H9 (cell line): ENCODE measurements at regions not wholly inside any gene's neighbourhood (a gene's known extent, or its start where the extent isn't known, plus 50 kb on each side); places are given as distances from the start of the nearest gene placed in this dataset.

Experiments used
- DNase-seq: peaks from one replicate; pipeline ENCODE4 v3.0.0-alpha.2; 2017
- H2AFZ ChIP-seq: one replicate; pipeline ENCODE4 v1.6.1; 2013; ENCODE audit warnings: mild to moderate bottlenecking, low read length, control low read depth, moderate library complexity
- H2AK5ac ChIP-seq: 2 replicates; pipeline ENCODE4 v1.6.1; 2013; ENCODE audit warnings: low read length, control low read depth, mixed read lengths; ENCODE audit not compliant: insufficient read length
- H2BK120ac ChIP-seq: one replicate; pipeline ENCODE4 v1.6.1; 2013; ENCODE audit warnings: low read depth, mild to moderate bottlenecking, low read length, control low read depth, inconsistent platforms; ENCODE audit not compliant: poor library complexity, severe bottlenecking
- H2BK12ac ChIP-seq: 2 replicates; pipeline ENCODE4 v1.6.1; 2013; ENCODE audit warnings: low read length, control low read depth, mixed read lengths, low read depth; ENCODE audit not compliant: insufficient read length
- H2BK15ac ChIP-seq: 2 replicates; pipeline ENCODE4 v1.6.1; 2013; ENCODE audit warnings: low read depth, low read length, control low read depth
- H2BK20ac ChIP-seq: one replicate; pipeline ENCODE4 v1.6.1; 2013; ENCODE audit warnings: low read depth, mild to moderate bottlenecking, low read length, control low read depth, inconsistent platforms; ENCODE audit not compliant: poor library complexity, severe bottlenecking
- H2BK5ac ChIP-seq: 2 replicates; pipeline ENCODE4 v1.6.1; 2013; ENCODE audit warnings: low read length, control low read depth, mixed read lengths; ENCODE audit not compliant: insufficient read length
- H3K14ac ChIP-seq: 2 replicates; pipeline ENCODE4 v1.6.1; 2013; ENCODE audit warnings: low read length, control low read depth; ENCODE audit not compliant: insufficient read depth
- H3K18ac ChIP-seq: 2 replicates; pipeline ENCODE4 v1.6.1; 2013; ENCODE audit warnings: low read depth, mild to moderate bottlenecking, mixed read lengths, low read length, control low read depth; ENCODE audit not compliant: insufficient read length
- H3K23ac ChIP-seq: 2 replicates; pipeline ENCODE4 v1.6.1; 2013; ENCODE audit warnings: low read length, control low read depth, mixed read lengths, low read depth; ENCODE audit not compliant: insufficient read length
- H3K23me2 ChIP-seq: 2 replicates; pipeline ENCODE4 v1.6.1; 2013; ENCODE audit warnings: low read depth, mild to moderate bottlenecking, mixed read lengths, low read length, control low read depth; ENCODE audit not compliant: insufficient read length, poor library complexity, severe bottlenecking
- H3K27ac ChIP-seq: 2 replicates; pipeline ENCODE4 v1.5.1; 2013; ENCODE audit warnings: low read length, control low read depth, mixed read lengths, low read depth; ENCODE audit not compliant: insufficient read length
- H3K27me3 ChIP-seq: 2 replicates; pipeline ENCODE4 v1.6.1; 2013; ENCODE audit warnings: low read length, control low read depth, inconsistent platforms; ENCODE audit not compliant: insufficient read depth
- H3K4ac ChIP-seq: 2 replicates; pipeline ENCODE4 v1.6.1; 2013; ENCODE audit warnings: low read depth, mild to moderate bottlenecking, control low read depth, inconsistent platforms, low read length, moderate library complexity
- H3K4me1 ChIP-seq: 2 replicates; pipeline ENCODE4 v1.6.1; 2013; ENCODE audit warnings: low read length, control low read depth, inconsistent platforms; ENCODE audit not compliant: insufficient read depth
- H3K4me2 ChIP-seq: 2 replicates; pipeline ENCODE4 v1.6.1; 2013; ENCODE audit warnings: low read length, control low read depth, mixed read lengths; ENCODE audit not compliant: insufficient read length, insufficient read depth
- H3K56ac ChIP-seq: 2 replicates; pipeline ENCODE4 v1.6.1; 2013; ENCODE audit warnings: low read depth, mild to moderate bottlenecking, mixed read lengths, low read length, control low read depth; ENCODE audit not compliant: insufficient read length
- H3K79me1 ChIP-seq: 2 replicates; pipeline ENCODE4 v1.6.1; 2013; ENCODE audit warnings: low read depth, mild to moderate bottlenecking, moderate library complexity, low read length, control low read depth, inconsistent platforms; ENCODE audit not compliant: insufficient read depth, poor library complexity, severe bottlenecking
- H3K79me2 ChIP-seq: 2 replicates; pipeline ENCODE4 v1.6.1; 2013; ENCODE audit warnings: low read length, control low read depth, inconsistent platforms; ENCODE audit not compliant: insufficient read depth
- H3K9ac ChIP-seq: 2 replicates; pipeline ENCODE4 v1.6.1; 2013; ENCODE audit warnings: low read length, control low read depth, mixed read lengths; ENCODE audit not compliant: insufficient read length; ENCODE audit errors: extremely low read depth
- H3K9me3 ChIP-seq: one replicate; pipeline ENCODE4 v1.6.1; 2013; ENCODE audit warnings: low read depth, low read length, inconsistent platforms; ENCODE audit not compliant: control insufficient read depth
- H3T11ph ChIP-seq: one replicate; pipeline ENCODE4 v1.6.1; 2013; ENCODE audit warnings: mild to moderate bottlenecking, low read length, control low read depth, inconsistent platforms
- H4K20me1 ChIP-seq: one replicate; pipeline ENCODE4 v1.6.1; 2013; ENCODE audit not compliant: control insufficient read depth, insufficient read length, insufficient read depth
- H4K5ac ChIP-seq: 2 replicates; pipeline ENCODE4 v1.6.1; 2013; ENCODE audit warnings: low read depth, mild to moderate bottlenecking, mixed read lengths, low read length, control low read depth; ENCODE audit not compliant: insufficient read length
- H4K8ac ChIP-seq: replicated peaks from 2 replicates; pipeline ENCODE4 v1.6.1; 2013; ENCODE audit warnings: low read length, control low read depth, mixed read lengths, low read depth; ENCODE audit not compliant: insufficient read length
- H4K91ac ChIP-seq: 2 replicates; pipeline ENCODE4 v1.6.1; 2013; ENCODE audit warnings: low read depth, mild to moderate bottlenecking, moderate library complexity, mixed read lengths, low read length, control low read depth; ENCODE audit not compliant: insufficient read length
- H3K27ac Mint-ChIP-seq, 3 experiments: 2 replicates in 2 of 3; 3 replicates in 1 of 3; pipeline ENCODE4 v1.8.0; 2020 to 2021; ENCODE audit warnings: mixed read lengths in 3 of 3, mild to moderate bottlenecking in 1 of 3, moderate library complexity in 1 of 3
- H3K27me3 Mint-ChIP-seq: 2 replicates; pipeline ENCODE4 v1.8.0; 2021; ENCODE audit warnings: low read depth, mild to moderate bottlenecking, moderate library complexity, mixed read lengths
- H3K36me3 Mint-ChIP-seq, 3 experiments: 2 replicates in 2 of 3; 3 replicates in 1 of 3; pipeline ENCODE4 v1.8.0; 2020 to 2021; ENCODE audit warnings: low read depth in 3 of 3, mixed read lengths in 3 of 3; ENCODE audit not compliant: insufficient read depth in 1 of 3
- H3K4me1 Mint-ChIP-seq, 2 experiments: 2 replicates each; pipeline ENCODE4 v1.8.0; 2020; ENCODE audit warnings: mixed read lengths in 2 of 2
- H3K4me3 Mint-ChIP-seq, 2 experiments: 2 replicates in 1 of 2; 3 replicates in 1 of 2; pipeline ENCODE4 v1.8.0; 2020 to 2021; ENCODE audit warnings: mild to moderate bottlenecking in 2 of 2, mixed read lengths in 2 of 2, moderate library complexity in 1 of 2
- H3K9me3 Mint-ChIP-seq, 2 experiments: 2 replicates in 1 of 2; 3 replicates in 1 of 2; pipeline ENCODE4 v1.8.0; 2020; ENCODE audit warnings: mild to moderate bottlenecking in 2 of 2, mixed read lengths in 2 of 2, moderate library complexity in 1 of 2
- CTCF ChIP-seq: fragments of 200-600 bp; sonication (generic); conservative IDR thresholded peaks from 3 replicates; pipeline ENCODE4 v1.8.0; 2021; ENCODE audit warnings: antibody characterized with exemption, mild to moderate bottlenecking
- WGBS: extraction: QIAGEN DNeasy Blood & Tissue Kit; methylation state at CpG from one replicate; pipeline ENCODE4 v1.1.7; 2013; ENCODE audit warnings: missing lambda C conversion rate, low lambda C conversion rate, mixed read lengths; ENCODE audit not compliant: insufficient read length; ENCODE audit errors: extremely low coverage; 5-methylcytosine and 5-hydroxymethylcytosine counted together

- Histone ChIP-seq H3K14ac (peak overlapping the region; percentile 13; the same call in 1 of the 2 replicates), H4K5ac (no peak overlapping the region), H3K9ac (no peak overlapping the region), H3K18ac (peak overlapping the region; percentile 5), H3K4me2 (no peak overlapping the region), H3K9me3 (no peaks in the 10 kb centered on the region), H3K79me1 (no peaks in the 10 kb centered on the region), H3K4ac (no peak overlapping the region), H2BK12ac (peak overlapping the region; percentile 39), H3K27ac (peak overlapping the region; percentile 80), H2BK120ac (no peak overlapping the region), H3K23ac (no peak overlapping the region), H3T11ph (no peak overlapping the region), H3K56ac (no peak overlapping the region), H2BK5ac (no peak overlapping the region), H3K4me1 (peaks cover 6% of the 10 kb centered on the region; the same call in 1 of the 2 replicates), H4K91ac (no peak overlapping the region), H2AK5ac (no peak overlapping the region), H2AFZ (peak overlapping the region; percentile 32), H2BK20ac (no peak overlapping the region), H2BK15ac (no peak overlapping the region), H4K8ac (no peak overlapping the region), H3K27me3 (no peaks in the 10 kb centered on the region), H4K20me1 (no peaks in the 10 kb centered on the region), H3K79me2 (no peaks in the 10 kb centered on the region), H3K23me2 (no peaks in the 10 kb centered on the region)
- no peak overlapping the region for H3K4me3 Mint-ChIP-seq
- H3K27me3 Mint-ChIP-seq: no peaks in the 10 kb centered on the region
- peaks cover 32 to 38% of the 10 kb centered on the region in 2 experiments for H3K4me1 Mint-ChIP-seq
- H3K36me3 Mint-ChIP-seq: no peaks in the 10 kb centered on the region
- TF ChIP-seq CTCF: no peak
- DNase-seq: peak; percentile 43
- peak overlapping the region; percentile 50 to 97 (median 59); a peak in 6 of 7 replicates for H3K27ac Mint-ChIP-seq
- WGBS: no CpG with 5 or more reads among the region's 10 CpGs
- H3K9me3 Mint-ChIP-seq: no peaks in the 10 kb centered on the region
These were observed 1020.2 kb downstream of the TTLL7 start for GRCh38 chr1:82978461-82979324.
